Epithelial cell of esophagus (primary cell): ENCODE measurements at regions not wholly inside any gene's neighbourhood (a gene's known extent, or its start where the extent isn't known, plus 50 kb on each side); places are given as distances from the start of the nearest gene placed in this dataset.
"Not testable (repeated sequence)": the region's sequence is repeated elsewhere in the genome, so short reads cannot be mapped to it uniquely, and the experiment has no call there.

Source experiments
- DNase-seq: peaks from one replicate; pipeline ENCODE4 v3.0.0; 2010; ENCODE audit warnings: low read depth
- H3K4me3 ChIP-seq: 2 replicates; pipeline ENCODE4 v1.5.1; 2011; ENCODE audit warnings: mild to moderate bottlenecking, low read length, control low read depth
- CTCF ChIP-seq: IDR thresholded peaks from 2 replicates; pipeline ENCODE4 v1.5.1; 2011; ENCODE audit warnings: low read depth, mild to moderate bottlenecking, low read length, control low read depth, inconsistent platforms; ENCODE audit not compliant: insufficient read depth; ENCODE audit errors: missing control alignments

- DNase-seq: no peak
- TF ChIP-seq CTCF: no peak
- no peak overlapping the region for H3K4me3 ChIP-seq
Observed at GRCh38 chrX:465418-466215, 78.9 kb upstream of the PPP2R3B start.

GRCh38 chrX:466836-467235 is 80.1 kb upstream of the PPP2R3B start:
- DNase-seq: not testable (repeated sequence)

GRCh38 chrX:467686-468085 is 81.0 kb upstream of the PPP2R3B start:
- H3K4me3 ChIP-seq, DNase-seq: not testable (repeated sequence)

More at GRCh38 chrX:466836-467235, 80.1 kb upstream of the PPP2R3B start:
- H3K4me3 ChIP-seq: not testable (repeated sequence)

- DNase-seq: no peak
- no peak overlapping the region for H3K4me3 ChIP-seq
- TF ChIP-seq CTCF: no peak
Observed at GRCh38 chrX:468979-469378, 82.3 kb upstream of the PPP2R3B start.

- no peak for TF ChIP-seq CTCF
- H3K4me3 ChIP-seq: no peak overlapping the region
- no peak for DNase-seq
Observed at GRCh38 chrX:470686-471085, 84.0 kb upstream of the PPP2R3B start.

- no peak for DNase-seq
- H3K4me3 ChIP-seq: no peak overlapping the region
- TF ChIP-seq CTCF: no peak
Observed at GRCh38 chrX:471281-471680, 84.6 kb upstream of the PPP2R3B start.

GRCh38 chrX:472275-472674 is 85.6 kb upstream of the PPP2R3B start:
- not testable (repeated sequence) for H3K4me3 ChIP-seq, DNase-seq

- no peak for TF ChIP-seq CTCF
- H3K4me3 ChIP-seq: no peak overlapping the region
- DNase-seq: no peak
Observed at GRCh38 chrX:475926-476723, 89.4 kb upstream of the PPP2R3B start.
